GM19455 (cell line): ENCODE measurements at regions not wholly inside any gene's neighbourhood (a gene's known extent, or its start where the extent isn't known, plus 50 kb on each side); places are given as distances from the start of the nearest gene placed in this dataset.
"Not testable (repeated sequence)": the region's sequence is repeated elsewhere in the genome, so short reads cannot be mapped to it uniquely, and the experiment has no call there.

Source experiments
- ATAC-seq: cut with Tn5 transposase; IDR thresholded peaks from one replicate; pipeline ENCODE4 v1.9.1; 2021; ENCODE audit not compliant: unreplicated experiment

DNA sequence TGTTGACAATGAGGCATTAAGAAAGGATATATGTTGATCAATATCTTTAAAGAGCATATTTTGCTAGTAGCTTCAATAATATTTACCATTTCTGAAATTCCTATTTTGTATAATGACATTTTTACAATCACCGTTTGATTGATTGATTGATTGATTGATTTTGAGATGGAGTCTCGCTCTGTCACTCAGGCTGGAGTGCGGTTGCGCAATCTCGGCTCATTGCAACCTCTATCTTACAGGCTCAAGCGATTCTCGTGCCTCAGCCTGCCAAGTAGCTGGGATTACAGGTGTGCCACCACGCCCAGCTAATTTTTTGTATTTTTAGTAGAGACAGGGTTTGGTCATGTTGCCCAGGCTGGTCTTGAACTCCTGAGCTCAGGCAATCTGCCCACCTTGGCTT lies 150.9 kb upstream of the TEX13D start:
- ATAC-seq = not testable (repeated sequence)

- no peak for ATAC-seq
Measured at GRCh38 chrX:124190440-124190839, 142.0 kb upstream of the TEX13D start.

DNA sequence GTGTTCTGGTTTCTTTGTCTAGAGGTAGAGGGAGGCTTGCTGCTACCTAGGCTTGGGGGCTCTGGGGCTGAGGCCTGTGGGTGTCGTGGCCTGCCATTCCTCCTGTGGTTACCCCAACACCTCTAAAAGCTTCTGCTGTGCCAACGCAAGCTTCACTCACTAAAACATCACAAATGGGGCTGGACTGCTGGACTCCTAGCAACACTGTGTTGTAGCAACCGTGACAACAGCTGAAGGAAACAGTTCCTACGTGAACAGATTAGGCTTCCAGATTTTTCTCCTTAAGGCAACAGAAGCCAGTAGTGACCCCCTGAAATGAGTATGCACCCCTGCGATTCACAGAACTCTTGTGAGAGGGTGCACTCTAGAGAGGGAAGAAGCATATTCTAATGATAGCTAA lies 138.3 kb upstream of the TEX13D start:
- ATAC-seq = no peak

DNA sequence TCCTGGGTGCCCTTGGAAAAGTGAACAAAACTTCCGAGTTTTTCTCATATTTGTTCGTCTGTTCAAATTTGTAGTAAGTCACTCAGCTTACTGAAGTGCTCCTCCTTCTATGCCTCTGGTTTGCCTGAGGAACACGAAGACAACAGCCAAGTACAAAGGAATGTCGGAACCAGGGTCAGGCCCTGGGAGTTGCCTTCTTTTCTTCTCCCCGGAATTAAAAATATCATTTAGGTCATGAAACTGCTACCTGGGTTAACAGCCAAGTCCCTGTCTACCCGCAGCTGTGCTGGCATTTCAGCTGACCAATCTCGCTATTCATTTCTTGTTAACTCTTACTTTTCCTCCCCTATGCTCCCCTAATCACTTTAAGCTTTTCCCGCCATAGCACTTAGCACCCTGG lies 137.6 kb upstream of the TEX13D start:
- ATAC-seq = no peak

DNA sequence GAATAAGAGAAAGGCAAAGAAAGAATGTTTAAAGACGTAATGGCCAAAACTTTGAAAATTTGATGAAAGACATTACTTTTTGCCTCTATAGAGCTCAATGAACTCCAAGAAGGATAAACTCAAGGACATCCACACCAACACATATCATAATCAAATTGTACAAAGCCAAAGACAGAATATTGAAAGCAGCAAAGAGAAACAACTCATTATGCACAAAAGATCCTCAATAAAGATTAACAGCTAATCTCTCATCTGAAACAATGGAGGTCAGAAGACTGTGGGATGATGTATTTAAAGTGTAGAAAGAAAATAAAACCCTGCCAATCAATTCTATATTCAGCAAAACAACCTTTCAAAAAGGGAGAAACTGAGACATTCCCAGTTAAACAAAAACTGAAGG lies 129.1 kb upstream of the TEX13D start:
- ATAC-seq = no peak

DNA sequence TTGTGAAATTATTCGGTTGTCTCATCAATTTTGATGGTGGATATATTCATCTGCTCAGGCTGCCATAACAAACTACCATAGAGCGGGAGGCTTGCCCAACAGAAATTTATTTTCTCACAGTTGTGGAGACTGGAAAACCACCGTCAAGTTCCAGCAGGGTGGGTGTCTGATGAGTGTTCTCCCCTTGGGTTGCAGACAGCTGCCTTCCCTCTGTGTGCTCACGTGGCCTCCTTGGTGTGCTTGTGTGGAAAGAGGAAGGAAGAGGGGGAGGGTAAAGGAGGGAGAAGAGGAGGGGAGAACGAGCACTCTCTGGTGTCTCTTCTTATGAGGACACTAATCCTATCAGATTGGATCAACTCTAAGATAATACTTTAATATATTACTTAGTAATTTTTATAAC lies 123.8 kb upstream of the TEX13D start:
- ATAC-seq = no peak

DNA sequence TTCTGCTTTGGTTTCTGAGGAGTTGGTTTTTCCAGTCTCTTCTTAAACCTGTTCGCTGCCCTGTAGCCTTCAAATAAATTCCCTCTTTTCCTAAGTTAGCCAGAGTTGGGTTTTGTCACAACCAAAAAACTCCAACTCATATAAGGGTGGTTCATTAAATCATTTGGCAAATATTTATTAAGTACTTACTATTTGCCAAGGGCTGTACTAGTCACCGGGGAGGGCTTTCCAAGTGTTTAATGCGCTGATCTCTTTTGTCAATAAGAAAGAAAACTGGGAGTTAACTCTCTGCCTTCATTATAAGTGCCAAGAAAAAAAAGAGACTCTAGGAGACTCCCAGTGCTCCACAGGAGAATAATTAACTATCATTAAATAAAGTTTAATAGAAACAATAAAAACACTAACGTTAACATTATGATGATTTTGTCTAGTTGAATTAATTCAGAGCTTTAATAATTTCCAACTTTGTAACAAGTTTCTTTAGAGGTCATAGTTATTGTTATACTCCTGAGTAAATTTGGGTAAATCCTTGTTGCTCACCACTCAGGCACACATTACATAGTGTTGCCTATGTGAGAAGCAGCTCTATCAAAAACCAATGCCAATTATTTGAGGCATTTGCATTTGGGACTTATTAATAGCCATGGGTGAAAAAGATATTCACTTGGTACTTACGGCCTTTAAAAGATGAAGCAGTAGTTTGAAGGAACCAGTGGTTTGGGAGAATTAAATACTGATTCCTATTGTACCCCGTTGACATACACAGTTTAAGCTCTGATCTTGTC lies 122.5 kb upstream of the TEX13D start:
- ATAC-seq = no peak

DNA sequence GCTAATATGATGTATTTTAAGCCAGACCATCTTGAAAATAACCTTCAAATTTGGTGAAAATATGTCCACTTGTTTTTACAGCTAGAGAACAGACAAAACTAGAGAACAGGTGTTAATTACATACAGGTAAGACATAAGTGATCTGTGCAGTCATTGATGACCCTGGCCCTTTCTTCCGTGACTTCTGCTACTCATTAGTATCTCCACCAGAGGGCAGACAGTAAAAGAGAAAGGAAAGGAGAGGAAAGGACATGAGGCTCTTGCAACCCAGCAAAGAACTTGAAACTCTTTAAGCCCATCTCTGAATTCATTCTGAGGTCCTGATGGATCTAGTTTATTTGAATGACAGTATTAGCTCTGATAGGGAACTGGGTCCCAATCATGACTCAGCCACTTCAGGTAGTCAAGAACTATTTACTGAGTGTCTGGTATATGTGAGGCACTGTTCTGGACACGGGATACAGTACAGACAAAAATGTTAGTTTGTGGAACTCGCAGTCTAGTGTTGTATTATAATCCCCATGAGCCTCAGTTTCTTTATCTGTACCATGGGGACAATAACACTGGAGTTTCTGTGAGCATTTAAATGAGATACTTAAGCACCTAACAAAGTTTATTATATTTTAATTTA lies 121.0 kb upstream of the TEX13D start:
- ATAC-seq = no peak

- ATAC-seq = no peak
Measured at GRCh38 chrX:124212622-124213021, 119.8 kb upstream of the TEX13D start.

DNA sequence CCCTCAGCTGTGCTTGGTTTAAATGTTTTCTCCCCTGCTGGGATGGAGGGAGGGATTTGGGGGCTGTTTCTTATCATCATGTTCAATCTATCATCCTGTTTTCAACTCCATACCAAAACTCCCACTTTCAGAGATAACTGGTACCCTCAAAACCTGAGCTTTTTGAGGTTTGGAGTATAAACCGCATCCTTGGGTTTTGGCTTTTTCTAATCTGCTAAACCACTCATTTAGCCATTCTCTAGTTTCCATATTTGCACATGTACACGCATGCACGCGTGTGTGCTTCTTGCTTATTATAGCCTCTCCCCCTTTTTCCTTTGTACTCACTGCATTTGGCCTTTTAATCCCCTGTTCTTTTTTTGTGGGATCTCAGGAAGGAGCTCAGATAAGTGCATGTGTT lies 116.7 kb upstream of the TEX13D start:
- no peak for ATAC-seq

- no peak for ATAC-seq
Measured at GRCh38 chrX:124216396-124217115, 115.9 kb upstream of the TEX13D start.

DNA sequence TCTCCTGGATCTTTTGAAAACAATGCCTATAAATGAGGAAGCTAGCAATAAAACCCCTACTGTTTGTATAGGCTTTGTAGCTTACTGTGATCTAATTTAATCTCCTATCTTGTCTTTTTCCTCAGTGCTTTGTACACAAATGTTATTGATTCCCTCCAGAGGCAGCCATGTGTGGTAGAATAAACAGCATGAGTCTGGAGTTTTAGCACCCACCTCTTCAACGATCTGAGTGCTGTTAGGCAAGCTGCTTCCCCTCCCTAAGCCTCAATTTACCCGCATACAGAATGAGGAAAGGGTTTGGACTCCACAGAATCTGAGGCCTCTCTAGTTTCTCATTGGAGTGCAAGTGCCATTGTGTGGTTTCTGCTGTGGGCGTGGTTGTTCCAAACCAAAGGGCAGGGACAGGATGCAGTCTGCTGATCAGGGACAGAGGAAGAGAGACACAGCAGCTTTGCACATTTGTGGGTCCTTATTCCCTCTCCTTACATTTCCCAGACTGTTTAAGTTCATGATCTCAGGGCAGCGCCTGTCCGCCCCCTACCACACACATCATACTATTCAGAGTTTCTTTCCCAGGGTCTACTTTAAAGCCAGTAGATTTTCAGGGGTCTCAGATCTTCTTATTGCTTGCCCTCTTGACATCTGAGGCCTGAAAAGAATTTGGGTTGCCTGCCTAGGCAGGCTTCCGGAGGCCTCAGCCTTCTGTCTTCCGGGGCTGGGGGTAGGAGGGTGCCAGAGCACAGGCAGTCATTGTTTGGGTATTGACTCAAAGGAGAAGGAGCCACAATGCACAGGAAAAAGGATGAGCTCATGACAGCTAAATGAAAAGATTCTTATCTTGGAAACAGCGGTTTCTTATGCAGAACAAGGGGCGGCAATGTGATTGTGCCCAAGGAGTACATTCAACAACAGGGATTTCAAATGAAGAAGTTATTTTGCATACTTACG lies 114.9 kb upstream of the TEX13D start:
- peak; percentile 57 for ATAC-seq

GRCh38 chrX:124223524-124223923 lies 108.9 kb upstream of the TEX13D start:
- ATAC-seq = no peak

GRCh38 chrX:124224528-124224927 lies 107.9 kb upstream of the TEX13D start:
- no peak for ATAC-seq

DNA sequence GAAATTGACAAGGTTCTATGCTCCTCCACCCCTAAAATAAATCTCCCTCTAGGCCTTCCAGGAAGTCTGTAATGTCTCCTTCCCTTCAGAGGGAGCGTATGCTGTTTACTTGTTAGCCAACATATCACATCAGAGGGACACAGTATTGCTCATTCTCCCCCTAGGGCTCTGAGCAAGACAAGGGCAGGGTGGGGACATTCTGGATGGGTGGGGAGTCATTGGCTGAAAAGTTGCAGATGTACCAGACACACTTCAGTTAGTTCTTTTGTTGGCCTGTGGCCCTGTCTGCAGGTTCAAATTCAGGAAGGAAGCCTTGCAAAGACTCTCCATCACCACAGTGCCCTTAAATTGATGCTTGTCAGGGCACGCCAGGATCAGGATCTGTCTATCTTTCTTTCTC lies 106.3 kb upstream of the TEX13D start:
- ATAC-seq = no peak

DNA sequence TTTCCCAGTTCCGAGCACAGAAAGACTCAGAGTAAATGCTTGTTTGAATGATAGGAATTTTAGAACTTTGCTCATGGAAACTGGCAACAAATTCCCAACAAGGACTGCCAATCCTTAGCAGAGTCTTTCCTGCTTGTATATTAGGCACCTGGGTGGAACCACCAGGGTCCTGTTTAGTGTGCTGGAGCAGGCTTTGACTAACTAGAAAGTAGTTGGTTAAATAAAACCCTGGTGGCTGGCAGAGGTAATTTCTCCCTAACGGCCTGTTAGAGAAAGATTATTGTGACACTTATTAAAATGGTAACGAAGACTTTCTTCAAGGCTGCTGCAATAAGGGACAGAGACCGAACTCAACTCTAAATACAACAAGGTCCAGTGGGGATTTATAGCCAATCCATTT lies 103.6 kb upstream of the TEX13D start:
- ATAC-seq = no peak

DNA sequence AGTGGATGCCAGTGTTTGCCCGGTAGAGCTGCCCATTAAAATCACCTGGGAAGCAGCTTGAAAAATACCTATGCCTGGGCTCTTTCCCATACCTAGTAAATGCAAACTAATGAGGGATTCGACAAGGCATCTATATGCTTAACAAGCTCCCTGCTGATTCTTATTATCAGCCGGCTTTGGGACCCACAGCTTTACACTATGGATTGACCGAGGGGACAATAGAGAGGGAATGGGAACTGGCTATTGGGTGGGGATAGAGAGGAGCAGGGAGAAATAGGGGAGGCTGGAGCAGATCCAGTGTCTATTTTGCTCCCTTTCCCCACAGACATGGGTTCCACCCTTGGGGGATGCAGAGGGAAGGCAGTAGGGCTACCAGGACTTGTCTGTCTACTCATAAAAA lies 103.1 kb upstream of the TEX13D start:
- ATAC-seq = no peak

- no peak for ATAC-seq
Measured at GRCh38 chrX:124230655-124231450, 101.6 kb upstream of the TEX13D start.

DNA sequence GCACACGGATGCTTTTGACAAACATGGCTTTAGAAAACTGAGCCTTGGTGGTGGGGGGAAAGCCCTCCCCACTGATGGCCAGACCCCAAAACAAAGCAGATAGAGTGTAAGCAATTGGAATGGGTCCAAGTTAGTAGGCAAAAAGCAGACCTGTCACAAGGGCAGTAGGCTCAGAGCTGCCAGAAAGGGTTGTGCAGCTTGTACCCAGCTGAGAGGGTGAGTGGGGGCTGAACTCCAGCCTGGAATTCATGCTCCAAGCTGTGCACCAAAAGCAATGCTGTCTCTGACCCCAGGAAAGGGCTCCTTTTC lies 101.1 kb upstream of the TEX13D start:
- ATAC-seq = no peak

- ATAC-seq = peak; percentile 69
Measured at GRCh38 chrX:124232523-124233201, 99.8 kb upstream of the TEX13D start.
